HEK293 (cell line): ENCODE measurements at regions not wholly inside any gene's neighbourhood (a gene's known extent, or its start where the extent isn't known, plus 50 kb on each side); places are given as distances from the start of the nearest gene placed in this dataset.

Experiments used
- CTCF ChIP-seq: fragments of 450-650 bp; formaldehyde crosslinking; IDR thresholded peaks from 2 replicates; pipeline ENCODE4 v1.5.1; 2016; ENCODE audit warnings: missing biosample characterization, missing genetic modification characterization
- TCF7L2 ChIP-seq: IDR thresholded peaks from 2 replicates; pipeline ENCODE4 v1.6.1; 2011; ENCODE audit warnings: low read depth, mild to moderate bottlenecking, inconsistent platforms, low read length, moderate library complexity, borderline replicate concordance
- ZBTB26 ChIP-seq: fragments of 450-650 bp; formaldehyde crosslinking; optimal IDR thresholded peaks from 2 replicates; pipeline ENCODE3; 2016; ENCODE audit warnings: missing biosample characterization, mild to moderate bottlenecking, missing genetic modification characterization
- ZNF175 ChIP-seq: fragments of 450-650 bp; formaldehyde crosslinking; IDR thresholded peaks from 2 replicates; pipeline ENCODE4 v1.5.1; 2016; ENCODE audit warnings: missing biosample characterization, missing genetic modification characterization
- ZNF274 ChIP-seq, 2 experiments: fragments of 200-500 bp in 1 of 2; fragments of 450-650 bp in 1 of 2; sonication (Bioruptor generic) in 1 of 2; formaldehyde crosslinking in 1 of 2; IDR thresholded peaks; 2 replicates each; pipeline versions ENCODE4 v1.5.1 to v1.6.1; 2014 to 2016; ENCODE audit warnings: borderline replicate concordance in 1 of 2, inconsistent platforms in 1 of 2, low read length in 1 of 2, missing biosample characterization in 1 of 2, missing genetic modification characterization in 1 of 2
- ZNF530 ChIP-seq: fragments of 450-650 bp; formaldehyde crosslinking; IDR thresholded peaks from 2 replicates; pipeline ENCODE4 v1.5.1; 2016; ENCODE audit warnings: low read depth, missing biosample characterization, missing genetic modification characterization
- ZNF558 ChIP-seq: fragments of 450-650 bp; formaldehyde crosslinking; IDR thresholded peaks from 2 replicates; pipeline ENCODE4 v1.5.1; 2016; ENCODE audit warnings: missing biosample characterization, missing genetic modification characterization
- ZNF596 ChIP-seq: fragments of 450-650 bp; IDR thresholded peaks from 2 replicates; pipeline ENCODE4 v1.5.0; 2018; ENCODE audit warnings: missing biosample characterization, mild to moderate bottlenecking, missing genetic modification characterization, moderate library complexity
- ZNF626 ChIP-seq: fragments of 450-650 bp; sonication (Bioruptor Pico); formaldehyde crosslinking; IDR thresholded peaks from 2 replicates; pipeline ENCODE4 v1.5.1; 2018; ENCODE audit warnings: missing biosample characterization, missing genetic modification characterization, inconsistent platforms
- TF ChIP-seq, protein P1 (sequence below): fragments of 450-650 bp; formaldehyde crosslinking; IDR thresholded peaks from 2 replicates; pipeline ENCODE4 v1.5.1; 2016; ENCODE audit warnings: missing biosample characterization, missing genetic modification characterization

DNA sequence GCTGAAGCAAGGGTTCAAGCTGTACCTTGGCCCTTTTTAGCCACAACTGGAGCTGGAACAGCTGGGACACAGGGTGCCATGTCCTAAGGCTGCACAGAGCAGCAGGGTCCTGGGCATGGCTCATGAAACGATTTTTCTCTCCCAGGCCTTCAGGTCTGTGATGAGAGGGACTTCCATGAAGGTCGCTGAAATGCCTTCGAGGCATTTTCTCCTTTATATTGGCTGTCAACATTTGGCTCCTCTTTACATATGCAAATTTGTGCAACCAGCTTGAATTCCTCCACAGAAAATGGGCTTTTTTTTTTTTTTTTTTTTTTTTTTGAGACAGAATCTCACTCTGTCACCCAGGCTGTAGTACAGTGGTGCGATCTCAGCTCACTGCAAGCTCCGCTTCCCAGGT is 430.8 kb downstream of the PCDH11X start:
- no peak for TF ChIP-seq ZNF558 (tag by site-specific recombination)
- TF ChIP-seq ZNF274 (IDR thresholded peaks at IDR 0.05; ENCODE audit: low read length) = no peak
- no peak for TF ChIP-seq ZNF274 (tag by site-specific recombination; IDR thresholded peaks at IDR 0.05; ENCODE audit: borderline replicate concordance)
- no peak for TF ChIP-seq CTCF
- TF ChIP-seq, protein P1, sequence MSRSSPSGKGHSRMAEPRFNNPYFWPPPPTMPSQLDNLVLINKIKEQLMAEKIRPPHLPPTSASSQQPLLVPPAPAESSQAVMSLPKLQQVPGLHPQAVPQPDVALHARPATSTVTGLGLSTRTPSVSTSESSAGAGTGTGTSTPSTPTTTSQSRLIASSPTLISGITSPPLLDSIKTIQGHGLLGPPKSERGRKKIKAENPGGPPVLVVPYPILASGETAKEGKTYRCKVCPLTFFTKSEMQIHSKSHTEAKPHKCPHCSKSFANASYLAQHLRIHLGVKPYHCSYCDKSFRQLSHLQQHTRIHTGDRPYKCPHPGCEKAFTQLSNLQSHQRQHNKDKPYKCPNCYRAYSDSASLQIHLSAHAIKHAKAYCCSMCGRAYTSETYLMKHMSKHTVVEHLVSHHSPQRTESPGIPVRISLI (tag by site-specific recombination) = no peak
- no peak for TF ChIP-seq ZNF175
- no peak for TF ChIP-seq TCF7L2
- TF ChIP-seq ZBTB26 = no peak
- no peak for TF ChIP-seq ZNF596 (tag by site-specific recombination)
- no peak for TF ChIP-seq ZNF530 (tag by site-specific recombination)
- TF ChIP-seq ZNF626 = no peak
